ENCODE measurements at regions not wholly inside any gene's neighbourhood (a gene's known extent, or its start where the extent isn't known, plus 50 kb on each side); places are given as distances from the start of the nearest gene placed in this dataset.

DNA sequence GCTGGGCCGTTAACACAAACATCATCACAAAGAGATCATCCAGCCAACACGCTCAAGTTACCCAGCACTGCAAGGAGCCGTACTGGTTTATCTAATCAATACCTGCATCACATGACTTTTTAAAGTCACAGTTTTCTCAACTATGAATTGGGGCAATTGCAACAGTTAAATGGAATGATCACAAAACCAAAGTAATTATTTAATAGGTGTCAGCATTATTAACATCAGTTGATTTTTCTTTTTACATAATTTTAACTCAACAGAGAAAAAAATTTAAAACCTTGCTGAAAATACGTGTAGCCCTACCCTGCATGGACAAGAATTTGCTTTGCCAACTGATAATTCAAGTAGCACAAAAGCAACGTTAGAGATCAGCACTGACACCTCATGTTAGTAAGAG is 95.7 kb upstream of the SOX9 start:
- no peak for TF ChIP-seq EZH2phosphoT487 (conservative IDR thresholded peaks at IDR 0.05; ENCODE audit: low read length)
- TF ChIP-seq, protein P1, sequence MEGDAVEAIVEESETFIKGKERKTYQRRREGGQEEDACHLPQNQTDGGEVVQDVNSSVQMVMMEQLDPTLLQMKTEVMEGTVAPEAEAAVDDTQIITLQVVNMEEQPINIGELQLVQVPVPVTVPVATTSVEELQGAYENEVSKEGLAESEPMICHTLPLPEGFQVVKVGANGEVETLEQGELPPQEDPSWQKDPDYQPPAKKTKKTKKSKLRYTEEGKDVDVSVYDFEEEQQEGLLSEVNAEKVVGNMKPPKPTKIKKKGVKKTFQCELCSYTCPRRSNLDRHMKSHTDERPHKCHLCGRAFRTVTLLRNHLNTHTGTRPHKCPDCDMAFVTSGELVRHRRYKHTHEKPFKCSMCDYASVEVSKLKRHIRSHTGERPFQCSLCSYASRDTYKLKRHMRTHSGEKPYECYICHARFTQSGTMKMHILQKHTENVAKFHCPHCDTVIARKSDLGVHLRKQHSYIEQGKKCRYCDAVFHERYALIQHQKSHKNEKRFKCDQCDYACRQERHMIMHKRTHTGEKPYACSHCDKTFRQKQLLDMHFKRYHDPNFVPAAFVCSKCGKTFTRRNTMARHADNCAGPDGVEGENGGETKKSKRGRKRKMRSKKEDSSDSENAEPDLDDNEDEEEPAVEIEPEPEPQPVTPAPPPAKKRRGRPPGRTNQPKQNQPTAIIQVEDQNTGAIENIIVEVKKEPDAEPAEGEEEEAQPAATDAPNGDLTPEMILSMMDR (IDR thresholded peaks at IDR 0.05; ENCODE audit: insufficient read depth, low read length, poor library complexity, severe bottlenecking): no peak
- H3K9me3 ChIP-seq (ENCODE audit: insufficient read depth, low read length): no peaks in the 10 kb centered on the region
- H2AFZ ChIP-seq (ENCODE audit: low read depth, low read length, severe bottlenecking): no peak overlapping the region
- no peak overlapping the region for H3K4me2 ChIP-seq (ENCODE audit: low read depth, low read length, poor library complexity, severe bottlenecking)
- H3K79me2 ChIP-seq (ENCODE audit: insufficient read depth, low read length): no peaks in the 10 kb centered on the region
- H3K4me3 ChIP-seq (ENCODE audit: insufficient read depth, low read length, poor library complexity, severe bottlenecking): no peak overlapping the region
- H3K27me3 ChIP-seq (ENCODE audit: low read length): no peaks in the 10 kb centered on the region
- no peaks in the 10 kb centered on the region for H3F3A ChIP-seq (ENCODE audit: insufficient read depth)
- no peaks in the 10 kb centered on the region for H3K9me2 ChIP-seq (replicated peaks; ENCODE audit: insufficient read depth, low read length)
- H3K36me3 ChIP-seq (ENCODE audit: low read length): no peaks in the 10 kb centered on the region
- H3K27ac ChIP-seq (ENCODE audit: low read depth, low read length): no peak overlapping the region
- no peaks in the 10 kb centered on the region for H4K20me1 ChIP-seq (ENCODE audit: low read depth, low read length)
- no peak overlapping the region for H3K9ac ChIP-seq (ENCODE audit: low read length)

DNA sequence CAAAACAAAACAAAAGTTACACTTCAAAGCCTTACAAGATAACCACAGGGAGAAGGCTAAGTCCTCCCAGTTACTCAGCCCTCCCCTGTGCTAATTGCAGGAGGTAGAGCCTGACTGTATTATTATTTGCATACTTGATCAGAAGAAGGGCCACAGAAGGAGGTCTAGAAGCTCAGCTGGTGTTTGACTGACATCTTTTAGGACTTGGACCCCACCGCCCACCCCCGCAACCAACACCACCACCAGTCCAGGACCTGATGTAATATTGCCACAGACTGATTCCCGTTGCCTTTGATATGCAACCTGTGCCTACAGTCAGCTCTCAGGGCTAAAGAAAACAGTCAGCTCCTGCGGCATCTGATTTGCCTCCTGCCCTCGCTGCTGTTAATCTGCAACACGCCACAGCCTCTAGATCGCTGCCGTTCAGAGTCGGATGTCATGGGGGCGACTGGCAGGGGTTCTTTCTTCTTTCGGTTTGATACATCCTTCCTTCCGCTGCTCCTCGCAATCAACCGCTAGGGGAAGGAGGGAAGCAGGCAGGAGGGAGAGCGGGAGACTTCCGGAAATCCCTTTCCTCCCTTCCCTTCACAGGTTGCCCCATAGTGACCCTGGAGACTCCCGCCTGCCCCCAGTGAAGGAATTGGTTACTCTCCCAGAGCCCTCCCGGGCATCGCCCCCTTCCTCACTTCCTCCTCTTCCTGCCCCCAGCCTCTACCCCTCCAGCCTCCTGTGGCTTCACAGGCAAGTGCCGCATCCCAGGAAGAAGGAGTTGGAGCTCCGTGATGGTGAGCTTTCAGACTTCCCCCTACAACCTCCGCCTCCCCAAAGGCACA is 90.5 kb upstream of the SOX9 start:
- no peak overlapping the region for H2AFZ ChIP-seq (ENCODE audit: low read depth, low read length, severe bottlenecking)
- H3K79me2 ChIP-seq (ENCODE audit: insufficient read depth, low read length): no peaks in the 10 kb centered on the region
- H3K36me3 ChIP-seq (ENCODE audit: low read length): no peaks in the 10 kb centered on the region
- H3F3A ChIP-seq (ENCODE audit: insufficient read depth): no peaks in the 10 kb centered on the region
- H3K4me3 ChIP-seq (ENCODE audit: insufficient read depth, low read length, poor library complexity, severe bottlenecking): no peak overlapping the region
- H3K9ac ChIP-seq (ENCODE audit: low read length): no peak overlapping the region
- H3K27me3 ChIP-seq (ENCODE audit: low read length): no peaks in the 10 kb centered on the region
- TF ChIP-seq, protein P1 (IDR thresholded peaks at IDR 0.05; ENCODE audit: insufficient read depth, low read length, poor library complexity, severe bottlenecking): no peak
- TF ChIP-seq EZH2phosphoT487 (conservative IDR thresholded peaks at IDR 0.05; ENCODE audit: low read length): no peak
- H3K4me2 ChIP-seq (ENCODE audit: low read depth, low read length, poor library complexity, severe bottlenecking): no peak overlapping the region
- H3K9me3 ChIP-seq (ENCODE audit: insufficient read depth, low read length): no peaks in the 10 kb centered on the region
- H4K20me1 ChIP-seq (ENCODE audit: low read depth, low read length): no peaks in the 10 kb centered on the region
- H3K27ac ChIP-seq (ENCODE audit: low read depth, low read length): no peak overlapping the region
- no peaks in the 10 kb centered on the region for H3K9me2 ChIP-seq (replicated peaks; ENCODE audit: insufficient read depth, low read length)

DNA sequence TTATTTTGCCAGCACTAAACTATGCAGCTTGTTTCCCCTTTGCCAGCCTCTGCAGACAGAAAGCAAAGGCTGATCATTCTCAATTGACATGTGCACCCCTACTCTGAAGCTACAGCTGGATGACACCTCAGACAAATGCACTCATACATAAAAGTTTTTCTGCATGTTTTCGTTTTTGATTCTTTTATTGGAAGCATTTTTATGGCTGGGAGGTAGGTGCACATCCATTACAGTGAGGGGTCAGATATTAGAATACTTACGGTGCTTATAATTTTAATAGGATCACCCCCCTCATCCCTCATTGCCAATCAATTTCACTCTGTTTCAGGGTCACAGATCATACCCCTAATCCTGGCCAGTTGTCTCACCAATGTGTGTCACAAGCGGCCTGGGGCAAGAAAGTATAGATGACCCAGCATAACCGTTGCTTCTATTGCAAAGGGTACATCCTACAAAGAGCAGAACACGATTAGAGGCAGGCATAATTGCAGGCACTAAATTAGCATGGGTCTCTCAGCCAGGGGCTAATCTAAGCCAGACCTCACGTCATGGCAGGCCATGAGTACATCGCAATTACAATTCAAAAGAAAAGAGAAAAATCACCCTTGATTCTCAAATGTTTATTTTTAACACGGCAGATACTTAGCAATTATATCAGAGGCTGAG is 89.5 kb upstream of the SOX9 start:
- H3K27me3 ChIP-seq (ENCODE audit: low read length): no peaks in the 10 kb centered on the region
- H4K20me1 ChIP-seq (ENCODE audit: low read depth, low read length): no peaks in the 10 kb centered on the region
- H2AFZ ChIP-seq (ENCODE audit: low read depth, low read length, severe bottlenecking): no peak overlapping the region
- no peaks in the 10 kb centered on the region for H3F3A ChIP-seq (ENCODE audit: insufficient read depth)
- H3K4me2 ChIP-seq (ENCODE audit: low read depth, low read length, poor library complexity, severe bottlenecking): no peak overlapping the region
- no peak overlapping the region for H3K9ac ChIP-seq (ENCODE audit: low read length)
- no peak overlapping the region for H3K4me3 ChIP-seq (ENCODE audit: insufficient read depth, low read length, poor library complexity, severe bottlenecking)
- H3K27ac ChIP-seq (ENCODE audit: low read depth, low read length): no peak overlapping the region
- no peak for TF ChIP-seq EZH2phosphoT487 (conservative IDR thresholded peaks at IDR 0.05; ENCODE audit: low read length)
- TF ChIP-seq, protein P1 (IDR thresholded peaks at IDR 0.05; ENCODE audit: insufficient read depth, low read length, poor library complexity, severe bottlenecking): no peak
- no peaks in the 10 kb centered on the region for H3K9me3 ChIP-seq (ENCODE audit: insufficient read depth, low read length)
- no peaks in the 10 kb centered on the region for H3K79me2 ChIP-seq (ENCODE audit: insufficient read depth, low read length)
- no peaks in the 10 kb centered on the region for H3K9me2 ChIP-seq (replicated peaks; ENCODE audit: insufficient read depth, low read length)
- H3K36me3 ChIP-seq (ENCODE audit: low read length): no peaks in the 10 kb centered on the region
